HG03439 (cell line): ENCODE measurements at regions not wholly inside any gene's neighbourhood (a gene's known extent, or its start where the extent isn't known, plus 50 kb on each side); places are given as distances from the start of the nearest gene placed in this dataset.

Source experiments
- ATAC-seq: cut with Tn5 transposase; IDR thresholded peaks from one replicate; pipeline ENCODE4 v1.9.1; 2021; ENCODE audit warnings: mild to moderate bottlenecking, moderate library complexity; ENCODE audit not compliant: unreplicated experiment

- no peak for ATAC-seq
Observed at GRCh38 chr2:16303761-16304160, 361.9 kb downstream of the CYRIA start.

GRCh38 chr2:16303273-16303577 is 362.4 kb downstream of the CYRIA start:
- no peak for ATAC-seq

GRCh38 chr2:16302431-16303272 is 362.3 kb downstream of the MYCN start:
- ATAC-seq: no peak

- ATAC-seq: no peak
Observed at GRCh38 chr2:16301961-16302360, 361.6 kb downstream of the MYCN start.

GRCh38 chr2:16298866-16299265 is 358.5 kb downstream of the MYCN start:
- ATAC-seq: no peak

GRCh38 chr2:16296331-16297250 is 356.2 kb downstream of the MYCN start:
- no peak for ATAC-seq

GRCh38 chr2:16296038-16296290 is 355.6 kb downstream of the MYCN start:
- no peak for ATAC-seq

- ATAC-seq: no peak
Observed at GRCh38 chr2:16294791-16295190, 354.4 kb downstream of the MYCN start.

- no peak for ATAC-seq
Observed at GRCh38 chr2:16293871-16294270, 353.5 kb downstream of the MYCN start.

- ATAC-seq: no peak
Observed at GRCh38 chr2:16293398-16293797, 353.0 kb downstream of the MYCN start.

GRCh38 chr2:16291731-16292550 is 351.6 kb downstream of the MYCN start:
- no peak for ATAC-seq

GRCh38 chr2:16291226-16291625 is 350.9 kb downstream of the MYCN start:
- no peak for ATAC-seq

GRCh38 chr2:16290311-16291020 is 350.1 kb downstream of the MYCN start:
- no peak for ATAC-seq

- ATAC-seq: no peak
Observed at GRCh38 chr2:16288371-16289112, 348.2 kb downstream of the MYCN start.

GRCh38 chr2:16287831-16288230 is 347.5 kb downstream of the MYCN start:
- no peak for ATAC-seq

- ATAC-seq: no peak
Observed at GRCh38 chr2:16287281-16287680, 346.9 kb downstream of the MYCN start.

GRCh38 chr2:16285813-16286510 is 345.6 kb downstream of the MYCN start:
- ATAC-seq: no peak

GRCh38 chr2:16284941-16285625 is 344.7 kb downstream of the MYCN start:
- no peak for ATAC-seq
